Aorta (tissue), 5 donors: ENCODE measurements at regions not wholly inside any gene's neighbourhood (a gene's known extent, or its start where the extent isn't known, plus 50 kb on each side); places are given as distances from the start of the nearest gene placed in this dataset.

Experiments used
- ATAC-seq: fragments of 200-7000 bp; cut with Tn5 transposase; one replicate; pipeline ENCODE4 v1.9.1; 2022; ENCODE audit warnings: moderate library complexity; ENCODE audit not compliant: low FRiP score
- DNase-seq, 2 donors: peaks; one replicate each; pipeline ENCODE4 v3.0.0-alpha.2; 2020
- H3K27ac ChIP-seq, 2 donors: one replicate each; pipeline ENCODE4 v1.5.1; 2013; ENCODE audit warnings: low read length in 2 of 2, mild to moderate bottlenecking in 2 of 2, moderate library complexity in 2 of 2, control low read depth in 1 of 2, inconsistent platforms in 1 of 2, low read depth in 1 of 2
- H3K27me3 ChIP-seq, 2 donors: one replicate each; pipeline ENCODE4 v1.6.1; 2013; ENCODE audit warnings: control low read depth in 1 of 2, low read length in 1 of 2, mild to moderate bottlenecking in 1 of 2, moderate library complexity in 1 of 2; ENCODE audit not compliant: insufficient read depth in 2 of 2, control insufficient read depth in 1 of 2
- H3K36me3 ChIP-seq, 2 donors: one replicate each; pipeline ENCODE4 v1.6.1; 2013; ENCODE audit warnings: control low read depth in 1 of 2, low read length in 1 of 2, mild to moderate bottlenecking in 1 of 2; ENCODE audit not compliant: insufficient read depth in 2 of 2, control insufficient read depth in 1 of 2
- H3K4me1 ChIP-seq, 2 donors: one replicate each; pipeline ENCODE4 v1.6.1; 2013; ENCODE audit warnings: low read length in 2 of 2, control low read depth in 1 of 2, mild to moderate bottlenecking in 1 of 2, moderate library complexity in 1 of 2; ENCODE audit not compliant: insufficient read depth in 2 of 2, control insufficient read depth in 1 of 2
- H3K4me3 ChIP-seq, 2 donors: one replicate each; pipeline ENCODE4 v1.5.1; 2013; ENCODE audit warnings: low read length in 2 of 2, control low read depth in 1 of 2, mild to moderate bottlenecking in 1 of 2
- H3K9me3 ChIP-seq: one replicate; pipeline ENCODE4 v1.6.1; 2013; ENCODE audit warnings: mild to moderate bottlenecking, low read length; ENCODE audit not compliant: control insufficient read depth
- WGBS, 2 donors: extraction: QIAGEN DNeasy Blood & Tissue Kit; methylation state at CpG; one replicate each; pipeline ENCODE4 v1.1.7; 2013; 5-methylcytosine and 5-hydroxymethylcytosine counted together
- intact Hi-C, 2 donors: fragments of 100-400 bp; cut with DNase I; formaldehyde crosslinking; loops; one replicate each; pipeline versions ENCODE4 v1.14.2 to v1.15.0; 2022
- donor health status: healthy with polysubstance abuse.
- donor health status: Bipolar disorder and iron deficiency.
- donor health status: DM: no; HTN: no; CAD: no.
- donor health status: DM: no; HTN: no; CAD: no.
- donor health status: DM: yes; HTN: yes; CAD: no.

GRCh38 chr7:41492603-41493002 lies 210.3 kb downstream of the INHBA start:
- Histone ChIP-seq H3K4me3 (no peak overlapping the region), H3K27ac (no peak overlapping the region), H3K27me3 (no peaks in the 10 kb centered on the region), H3K9me3 (no peaks in the 10 kb centered on the region), H3K36me3 (no peaks in the 10 kb centered on the region), H3K4me1 (no peaks in the 10 kb centered on the region)
- intact Hi-C loops = no loop called here
- DNase-seq (no peak), ATAC-seq (no peak)
- 92 to 93% methylated on average over 4 of the region's 4 CpGs for WGBS, 2 donors

- Histone ChIP-seq H3K9me3 (no peaks in the 10 kb centered on the region), H3K36me3 (no peaks in the 10 kb centered on the region), H3K4me1 (no peaks in the 10 kb centered on the region), H3K27me3 (no peaks in the 10 kb centered on the region), H3K27ac (no peak overlapping the region), H3K4me3 (no peak overlapping the region)
- ATAC-seq (no peak), DNase-seq (no peak)
- WGBS, 2 donors = 92 to 95% methylated on average over 3 of the region's 3 CpGs
- intact Hi-C loops = no loop called here
Measured at GRCh38 chr7:41491883-41492471, 210.9 kb downstream of the INHBA start.

- intact Hi-C loops = no loop called here
- Histone ChIP-seq H3K27me3 (no peaks in the 10 kb centered on the region), H3K9me3 (no peaks in the 10 kb centered on the region), H3K27ac (no peak overlapping the region), H3K4me3 (no peak overlapping the region), H3K4me1 (no peaks in the 10 kb centered on the region), H3K36me3 (no peaks in the 10 kb centered on the region)
- 29 to 35% methylated on average over 5 of the region's 5 CpGs for WGBS, 2 donors
- DNase-seq (no peak), ATAC-seq (no peak)
Measured at GRCh38 chr7:41491308-41491707, 211.6 kb downstream of the INHBA start.

GRCh38 chr7:41489885-41490284 lies 213.0 kb downstream of the INHBA start:
- no peaks in the 10 kb centered on the region for H3K9me3 ChIP-seq
- H3K4me1 ChIP-seq = no peaks in the 10 kb centered on the region
- intact Hi-C loops = no loop called here
- ATAC-seq = no peak
- H3K27me3 ChIP-seq = no peaks in the 10 kb centered on the region
- no peak overlapping the region for H3K27ac ChIP-seq
- 94 to 95% methylated on average over 2 of the region's 2 CpGs for WGBS, 2 donors
- no peak for DNase-seq
- no peak overlapping the region for H3K4me3 ChIP-seq
- no peaks in the 10 kb centered on the region for H3K36me3 ChIP-seq

- no peak overlapping the region for H3K27ac ChIP-seq
- no peak for ATAC-seq
- no peaks in the 10 kb centered on the region for H3K36me3 ChIP-seq
Measured at GRCh38 chr7:41487229-41487940, 215.5 kb downstream of the INHBA start.

GRCh38 chr7:41481353-41481752 lies 221.5 kb downstream of the INHBA start:
- Histone ChIP-seq H3K27me3 (no peaks in the 10 kb centered on the region), H3K36me3 (no peaks in the 10 kb centered on the region), H3K4me3 (no peak overlapping the region), H3K4me1 (peaks cover 0 to 8% of the 10 kb centered on the region in 2 donors), H3K27ac (no peak overlapping the region), H3K9me3 (peaks cover 2% of the 10 kb centered on the region)
- DNase-seq = no peak
- no peak for ATAC-seq
- intact Hi-C loops = loop anchor here in 1 of 2 donors (5.0 kb wide), 1 partner anchor 216 kb away; no protein-coding TSS in a partner anchor

More at GRCh38 chr7:41487229-41487940, 215.5 kb downstream of the INHBA start:
- 58 to 60% methylated on average over 7 of the region's 7 CpGs for WGBS, 2 donors
- H3K27me3 ChIP-seq = no peaks in the 10 kb centered on the region
- no peak overlapping the region for H3K4me3 ChIP-seq
- H3K9me3 ChIP-seq = no peaks in the 10 kb centered on the region
- intact Hi-C loops = no loop called here
- no peak for DNase-seq
- no peaks in the 10 kb centered on the region for H3K4me1 ChIP-seq

- intact Hi-C loops = loop anchor here in 1 of 2 donors (5.0 kb wide), 1 partner anchor 94 kb away; no protein-coding TSS in a partner anchor
- WGBS, 2 donors = 1 to 2% methylated on average over 3 of the region's 3 CpGs
- DNase-seq (no peak), ATAC-seq (no peak)
- Histone ChIP-seq H3K4me3 (no peak overlapping the region), H3K4me1 (peaks cover 0 to 8% of the 10 kb centered on the region in 2 donors), H3K36me3 (no peaks in the 10 kb centered on the region), H3K27me3 (no peaks in the 10 kb centered on the region), H3K27ac (no peak overlapping the region), H3K9me3 (peaks cover 2% of the 10 kb centered on the region)
Measured at GRCh38 chr7:41478187-41478586, 224.7 kb downstream of the INHBA start.

- intact Hi-C loops = loop anchor here in 1 of 2 donors (5.0 kb wide), 1 partner anchor 96 kb away; no protein-coding TSS in a partner anchor
- peaks cover 2% of the 10 kb centered on the region for H3K9me3 ChIP-seq
- H3K27ac ChIP-seq = no peak overlapping the region
- no peaks in the 10 kb centered on the region for H3K36me3 ChIP-seq
- no peaks in the 10 kb centered on the region for H3K27me3 ChIP-seq
- no peak for DNase-seq
- WGBS, 2 donors = 29 to 46% methylated on average over 1 of the region's 1 CpG
- peaks cover 3 to 11% of the 10 kb centered on the region in 2 donors for H3K4me1 ChIP-seq
- ATAC-seq = no peak
- no peak overlapping the region for H3K4me3 ChIP-seq
Measured at GRCh38 chr7:41476460-41476803, 226.5 kb downstream of the INHBA start.
